NB4 (cell line): ENCODE measurements at regions not wholly inside any gene's neighbourhood (a gene's known extent, or its start where the extent isn't known, plus 50 kb on each side); places are given as distances from the start of the nearest gene placed in this dataset.

Experiments used
- CTCF ChIP-seq: IDR thresholded peaks from one replicate; pipeline ENCODE4 v1.5.1; 2012; ENCODE audit warnings: low read depth, low read length
- MAX ChIP-seq: IDR thresholded peaks from 2 replicates; pipeline ENCODE4 v1.6.1; 2011; ENCODE audit warnings: low read depth, low read length
- MYC ChIP-seq: IDR thresholded peaks from 2 replicates; pipeline ENCODE4 v1.6.1; 2011; ENCODE audit warnings: low read depth, low read length
- POLR2A ChIP-seq: IDR thresholded peaks from 2 replicates; pipeline ENCODE4 v1.6.1; 2011; ENCODE audit warnings: mild to moderate bottlenecking; ENCODE audit not compliant: insufficient read length; ENCODE audit errors: extremely low read depth

GRCh38 chr12:4171742-4172141 is 101.8 kb upstream of the CCND2 start:
- TF ChIP-seq MAX (no peak), CTCF (no peak), POLR2A (no peak), MYC (no peak)
